NB4 (cell line): ENCODE measurements at regions not wholly inside any gene's neighbourhood (a gene's known extent, or its start where the extent isn't known, plus 50 kb on each side); places are given as distances from the start of the nearest gene placed in this dataset.

Experiments used
- DNase-seq: peaks from one replicate; pipeline ENCODE4 v3.0.0; 2010; ENCODE audit warnings: low read depth
- H3K4me3 ChIP-seq: one replicate; pipeline ENCODE4 v1.5.1; 2011; ENCODE audit warnings: mild to moderate bottlenecking, low read depth, low read length, moderate library complexity
- MYC ChIP-seq: IDR thresholded peaks from 2 replicates; pipeline ENCODE4 v1.6.1; 2011; ENCODE audit warnings: low read depth, low read length
- POLR2A ChIP-seq: IDR thresholded peaks from 2 replicates; pipeline ENCODE4 v1.6.1; 2011; ENCODE audit warnings: mild to moderate bottlenecking; ENCODE audit not compliant: insufficient read length; ENCODE audit errors: extremely low read depth
- TF ChIP-seq, protein P1 (sequence below): IDR thresholded peaks from one replicate; pipeline ENCODE4 v1.5.1; 2012; ENCODE audit warnings: low read depth, low read length
- TF ChIP-seq, protein P2 (sequence below): IDR thresholded peaks from 2 replicates; pipeline ENCODE4 v1.6.1; 2011; ENCODE audit warnings: low read depth, low read length

DNA sequence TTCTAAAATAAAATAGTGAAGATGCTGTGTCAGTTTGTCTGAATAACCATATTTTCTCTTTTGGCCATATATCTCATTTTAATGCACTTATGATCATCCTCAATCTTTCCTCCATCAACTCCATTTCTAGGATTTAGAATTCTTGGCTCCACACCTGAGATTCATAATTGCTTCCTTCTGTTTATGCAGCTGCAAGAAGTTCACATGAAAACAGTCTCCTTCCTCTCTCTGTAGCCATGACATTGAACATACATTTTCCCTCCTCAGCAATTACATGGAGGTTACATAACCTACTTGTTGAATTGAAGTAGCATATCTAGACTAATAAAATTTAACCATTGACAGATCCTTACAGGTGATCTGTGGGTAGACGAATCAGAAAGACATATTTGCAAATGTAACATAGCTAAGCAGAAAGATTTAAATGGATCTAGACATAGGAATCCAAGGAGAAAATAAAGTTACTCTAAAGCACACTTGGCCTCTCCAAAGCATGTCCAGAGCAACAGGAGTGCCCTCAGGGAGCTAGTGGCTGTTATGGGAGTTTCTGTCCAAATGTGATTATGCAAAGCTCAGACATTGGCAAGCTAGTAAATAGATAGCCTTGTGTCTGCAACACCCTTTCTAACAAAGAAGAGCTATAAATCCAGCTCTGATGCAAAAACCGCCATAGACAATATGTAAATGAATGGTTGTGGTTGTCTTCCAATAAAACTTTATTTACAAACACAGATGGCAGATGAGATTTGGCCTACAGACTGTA is 119.9 kb upstream of the MPPED2 start:
- TF ChIP-seq, protein P1, sequence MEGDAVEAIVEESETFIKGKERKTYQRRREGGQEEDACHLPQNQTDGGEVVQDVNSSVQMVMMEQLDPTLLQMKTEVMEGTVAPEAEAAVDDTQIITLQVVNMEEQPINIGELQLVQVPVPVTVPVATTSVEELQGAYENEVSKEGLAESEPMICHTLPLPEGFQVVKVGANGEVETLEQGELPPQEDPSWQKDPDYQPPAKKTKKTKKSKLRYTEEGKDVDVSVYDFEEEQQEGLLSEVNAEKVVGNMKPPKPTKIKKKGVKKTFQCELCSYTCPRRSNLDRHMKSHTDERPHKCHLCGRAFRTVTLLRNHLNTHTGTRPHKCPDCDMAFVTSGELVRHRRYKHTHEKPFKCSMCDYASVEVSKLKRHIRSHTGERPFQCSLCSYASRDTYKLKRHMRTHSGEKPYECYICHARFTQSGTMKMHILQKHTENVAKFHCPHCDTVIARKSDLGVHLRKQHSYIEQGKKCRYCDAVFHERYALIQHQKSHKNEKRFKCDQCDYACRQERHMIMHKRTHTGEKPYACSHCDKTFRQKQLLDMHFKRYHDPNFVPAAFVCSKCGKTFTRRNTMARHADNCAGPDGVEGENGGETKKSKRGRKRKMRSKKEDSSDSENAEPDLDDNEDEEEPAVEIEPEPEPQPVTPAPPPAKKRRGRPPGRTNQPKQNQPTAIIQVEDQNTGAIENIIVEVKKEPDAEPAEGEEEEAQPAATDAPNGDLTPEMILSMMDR, result no peak
- TF ChIP-seq, protein P2, sequence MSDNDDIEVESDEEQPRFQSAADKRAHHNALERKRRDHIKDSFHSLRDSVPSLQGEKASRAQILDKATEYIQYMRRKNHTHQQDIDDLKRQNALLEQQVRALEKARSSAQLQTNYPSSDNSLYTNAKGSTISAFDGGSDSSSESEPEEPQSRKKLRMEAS, result no peak
- TF ChIP-seq POLR2A, result no peak
- no peak for TF ChIP-seq MYC
- no peak for DNase-seq

DNA sequence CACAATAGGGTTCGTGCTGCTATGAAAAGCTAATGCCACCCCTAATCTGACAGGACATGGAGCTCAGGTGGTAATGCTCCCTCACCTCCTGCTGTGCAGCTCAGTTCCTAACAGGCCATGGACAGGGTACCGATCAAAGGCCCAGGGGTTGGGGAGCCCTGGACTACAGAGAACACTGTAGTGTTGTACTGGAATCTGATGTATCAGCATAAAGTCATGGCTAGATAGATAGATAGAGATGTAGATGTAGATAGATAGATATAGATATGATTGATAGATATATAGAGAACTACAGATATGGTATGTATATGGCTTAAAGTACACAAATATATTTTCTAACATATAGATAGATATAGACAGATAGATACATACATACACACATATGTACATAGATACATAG is 112.3 kb upstream of the MPPED2 start:
- no peak overlapping the region for H3K4me3 ChIP-seq
- DNase-seq, result no peak
- TF ChIP-seq POLR2A, result no peak
- TF ChIP-seq, protein P2, result no peak
- TF ChIP-seq, protein P1, result no peak
- TF ChIP-seq MYC, result no peak

More for the DNA sequence above, 119.9 kb upstream of the MPPED2 start:
- H3K4me3 ChIP-seq, result no peak overlapping the region

DNA sequence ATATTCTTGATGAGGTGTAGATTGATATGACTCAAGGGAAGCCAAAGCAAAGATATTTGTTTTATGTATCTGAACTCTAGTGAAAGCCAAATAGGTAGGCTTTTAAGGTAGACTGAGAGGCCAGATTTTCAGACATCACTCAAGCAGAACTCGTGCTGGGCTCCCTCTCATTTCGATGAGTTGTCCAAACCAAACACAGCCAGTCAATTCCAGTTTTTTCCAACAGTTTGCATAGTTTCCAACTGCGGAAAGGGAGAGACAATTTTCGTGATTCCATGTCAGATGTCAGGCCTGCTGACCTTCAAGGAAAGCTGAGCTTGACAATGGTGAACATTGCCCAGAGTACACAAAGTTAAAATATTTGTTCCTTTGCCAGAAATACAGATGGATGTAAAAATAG is 110.9 kb upstream of the MPPED2 start:
- TF ChIP-seq POLR2A (no peak), MYC (no peak)
- TF ChIP-seq, protein P1, result no peak
- TF ChIP-seq, protein P2, result no peak
- no peak overlapping the region for H3K4me3 ChIP-seq
- no peak for DNase-seq

DNA sequence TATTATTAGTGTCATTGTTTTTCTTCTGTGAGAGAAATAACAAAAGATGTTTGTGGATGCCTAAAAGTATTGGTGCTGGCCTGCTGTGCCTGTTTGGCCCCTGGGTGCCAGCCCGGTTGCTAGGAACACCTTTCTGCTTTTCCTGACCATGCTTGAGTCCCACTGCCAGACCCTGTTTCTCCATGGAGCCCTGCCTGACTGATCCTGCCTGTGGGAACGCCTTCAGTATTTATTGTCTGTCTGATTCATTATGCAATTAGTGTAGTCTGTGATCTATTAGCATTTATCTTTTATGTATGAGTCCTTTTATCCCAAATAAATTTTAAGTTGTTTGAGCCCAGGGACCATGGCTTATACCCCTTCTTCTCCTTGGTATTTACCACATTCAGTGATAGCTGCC is 98.6 kb upstream of the MPPED2 start:
- no peak for DNase-seq
- no peak overlapping the region for H3K4me3 ChIP-seq
- TF ChIP-seq, protein P1, result no peak
- TF ChIP-seq MYC, result no peak
- TF ChIP-seq, protein P2, result no peak
- TF ChIP-seq POLR2A, result no peak

DNA sequence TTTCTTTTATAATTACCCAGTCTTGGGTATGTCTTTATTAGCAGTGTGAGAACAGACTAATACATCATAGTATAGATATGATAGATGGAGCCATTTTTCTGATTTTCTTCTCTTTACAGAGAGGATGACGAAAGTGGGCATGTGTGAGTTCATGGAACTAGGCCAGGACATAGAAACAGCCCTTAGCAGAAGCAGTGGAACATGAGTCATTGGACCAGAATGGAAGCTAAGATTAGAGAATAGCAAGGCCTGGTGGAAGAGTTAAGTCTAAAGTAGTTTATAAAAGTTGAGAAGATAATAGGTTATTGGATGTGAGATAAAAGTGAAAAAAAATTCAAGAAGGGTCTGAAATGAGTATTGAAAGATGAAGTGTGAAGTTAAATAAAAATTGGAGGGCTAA is 97.0 kb upstream of the MPPED2 start:
- TF ChIP-seq, protein P1, result no peak
- no peak for TF ChIP-seq MYC
- no peak for TF ChIP-seq POLR2A
- no peak for DNase-seq
- no peak overlapping the region for H3K4me3 ChIP-seq

DNA sequence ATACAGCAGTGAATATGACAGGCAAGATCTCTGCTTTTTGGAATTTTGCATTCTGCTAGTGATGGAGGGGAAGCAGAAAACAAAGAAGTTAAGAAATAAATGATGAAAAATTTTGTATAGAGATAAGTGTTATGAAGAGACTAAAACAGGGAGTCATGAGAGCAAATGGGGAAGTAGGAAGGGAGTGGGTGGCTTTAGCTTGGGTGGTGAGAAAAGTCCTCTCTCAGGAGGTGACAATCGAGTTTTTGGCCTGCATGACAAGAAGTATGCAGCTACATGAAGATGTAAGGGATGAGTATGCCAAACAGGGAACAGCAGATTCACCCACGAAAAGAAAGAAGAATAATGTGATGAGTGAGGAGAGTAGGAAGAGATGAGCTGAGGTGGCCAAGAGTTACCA is 80.7 kb upstream of the MPPED2 start:
- no peak overlapping the region for H3K4me3 ChIP-seq
- no peak for DNase-seq
- TF ChIP-seq, protein P1, result no peak
- TF ChIP-seq POLR2A (no peak), MYC (no peak)
- TF ChIP-seq, protein P2, result no peak
